HepG2 (cell line): ENCODE measurements at regions not wholly inside any gene's neighbourhood (a gene's known extent, or its start where the extent isn't known, plus 50 kb on each side); places are given as distances from the start of the nearest gene placed in this dataset.

Experiments
- CEBPG ChIP-seq: IDR thresholded peaks from 2 replicates; pipeline ENCODE4 v1.6.1; 2016
- POLR2A ChIP-seq, 2 experiments: IDR thresholded peaks; 2 replicates each; pipeline ENCODE4 v1.6.1; 2011; ENCODE audit warnings: low read depth in 2 of 2, low read length in 2 of 2, mild to moderate bottlenecking in 1 of 2, moderate library complexity in 1 of 2; ENCODE audit not compliant: insufficient read depth in 1 of 2
- ZNF556 ChIP-seq: sonication (generic); formaldehyde crosslinking; IDR thresholded peaks from 2 replicates; pipeline ENCODE4 v1.4.0; 2020; ENCODE audit warnings: mild to moderate bottlenecking, missing genetic modification reagents, borderline replicate concordance

GRCh38 chr3:194014756-194015155 is 121.2 kb upstream of the HES1 start:
- TF ChIP-seq CEBPG (CRISPR knock-in tag) (no peak), POLR2A (IDR thresholded peaks at IDR 0.05; ENCODE audit: insufficient read depth in 1 of 2, low read depth in 2 of 2, low read length in 2 of 2) (no peak), ZNF556 (no peak)
